Stimulated activated CD4-positive, alpha-beta T cell treated with anti-CD3 and anti-CD28 coated beads, Interleukin-15, amount 100 ng/mL, for 24 hours (primary cell): ENCODE measurements at regions not wholly inside any gene's neighbourhood (a gene's known extent, or its start where the extent isn't known, plus 50 kb on each side); places are given as distances from the start of the nearest gene placed in this dataset.
"Not testable (repeated sequence)": the region's sequence is repeated elsewhere in the genome, so short reads cannot be mapped to it uniquely, and the experiment has no call there.

Source experiments
- DNase-seq: peaks from one replicate; pipeline ENCODE4 v3.0.0-alpha.2; 2020

GRCh38 chr14:38556252-38556651 is 300.4 kb upstream of the CLEC14A start:
- DNase-seq: no peak

- no peak for DNase-seq
Observed at GRCh38 chr14:38554026-38554425, 298.1 kb upstream of the CLEC14A start.

GRCh38 chr14:38553586-38553985 is 297.7 kb upstream of the CLEC14A start:
- DNase-seq: no peak

GRCh38 chr14:38549564-38549963 is 293.7 kb upstream of the CLEC14A start:
- DNase-seq: no peak

- DNase-seq: no peak
Observed at GRCh38 chr14:38547961-38548490, 292.1 kb upstream of the CLEC14A start.

- no peak for DNase-seq
Observed at GRCh38 chr14:38546932-38547551, 291.1 kb upstream of the CLEC14A start.

GRCh38 chr14:38544776-38545175 is 288.9 kb upstream of the CLEC14A start:
- no peak for DNase-seq

GRCh38 chr14:38543851-38544250 is 288.0 kb upstream of the CLEC14A start:
- not testable (repeated sequence) for DNase-seq

GRCh38 chr14:38538053-38538452 is 282.2 kb upstream of the CLEC14A start:
- DNase-seq: not testable (repeated sequence)

GRCh38 chr14:38536376-38537038 is 280.6 kb upstream of the CLEC14A start:
- DNase-seq: no peak

- DNase-seq: no peak
Observed at GRCh38 chr14:38528582-38528981, 272.7 kb upstream of the CLEC14A start.

- DNase-seq: no peak
Observed at GRCh38 chr14:38527502-38527878, 271.6 kb upstream of the CLEC14A start.

GRCh38 chr14:38526826-38527501 is 271.1 kb upstream of the CLEC14A start:
- DNase-seq: no peak

- no peak for DNase-seq
Observed at GRCh38 chr14:38524636-38525509, 269.0 kb upstream of the CLEC14A start.

- DNase-seq: no peak
Observed at GRCh38 chr14:38522724-38523123, 266.8 kb upstream of the CLEC14A start.

- DNase-seq: no peak
Observed at GRCh38 chr14:38521591-38521990, 265.7 kb upstream of the CLEC14A start.

- DNase-seq: no peak
Observed at GRCh38 chr14:38517426-38517825, 261.5 kb upstream of the CLEC14A start.

- DNase-seq: no peak
Observed at GRCh38 chr14:38512236-38512635, 256.3 kb upstream of the CLEC14A start.

- no peak for DNase-seq
Observed at GRCh38 chr14:38507299-38507698, 251.4 kb upstream of the CLEC14A start.

- DNase-seq: no peak
Observed at GRCh38 chr14:38505973-38506249, 250.0 kb upstream of the CLEC14A start.

- no peak for DNase-seq
Observed at GRCh38 chr14:38505221-38505972, 249.5 kb upstream of the CLEC14A start.

- no peak for DNase-seq
Observed at GRCh38 chr14:38504175-38504574, 248.3 kb upstream of the CLEC14A start.

- no peak for DNase-seq
Observed at GRCh38 chr14:38502239-38502638, 246.3 kb upstream of the CLEC14A start.
